ENCODE measurements at regions not wholly inside any gene's neighbourhood (a gene's known extent, or its start where the extent isn't known, plus 50 kb on each side); places are given as distances from the start of the nearest gene placed in this dataset.

DNA sequence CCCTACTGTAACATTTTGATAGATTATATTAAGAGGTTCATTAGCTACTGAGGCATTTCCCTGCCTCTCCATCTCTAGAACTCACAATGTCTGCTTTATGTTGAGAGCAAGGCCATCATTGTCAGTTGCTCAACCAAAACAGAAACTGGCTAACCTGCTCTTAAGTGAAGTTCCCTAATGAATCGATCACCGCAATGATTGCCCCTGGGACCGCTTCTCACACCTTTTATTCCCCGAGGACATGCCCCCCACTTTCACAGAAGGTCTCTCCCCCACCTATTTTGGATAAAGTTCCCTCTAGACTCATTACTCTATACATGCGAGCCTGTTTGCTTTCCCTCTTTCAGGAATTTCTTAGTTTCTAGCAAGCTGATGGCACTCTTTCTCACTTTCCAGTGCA, 108.8 kb downstream of the FAM217A start:
- TF ChIP-seq POLR2AphosphoS5 (IDR thresholded peaks at IDR 0.05) (no peak), CTCF (IDR thresholded peaks at IDR 0.05) (no peak)

Measured in upper lobe of left lung (tissue), 4 donors.